Liver (tissue), 3 donors: ENCODE measurements at regions not wholly inside any gene's neighbourhood (a gene's known extent, or its start where the extent isn't known, plus 50 kb on each side); places are given as distances from the start of the nearest gene placed in this dataset.

ENCODE experiments used
- ATF3 ChIP-seq: IDR thresholded peaks from 2 replicates; pipeline ENCODE4 v1.6.1; 2016; ENCODE audit warnings: antibody characterized with exemption
- EGR1 ChIP-seq, 2 donors: IDR thresholded peaks; 2 replicates each; pipeline ENCODE4 v1.6.1; 2016 to 2018; ENCODE audit warnings: antibody characterized with exemption in 2 of 2, low read depth in 2 of 2
- FOXA1 ChIP-seq: IDR thresholded peaks from 2 replicates; pipeline ENCODE4 v1.6.1; 2016; ENCODE audit warnings: antibody characterized with exemption
- GABPA ChIP-seq, 2 donors: IDR thresholded peaks in 1 of 2; conservative IDR thresholded peaks in 1 of 2; 2 replicates each; pipeline ENCODE4 v1.6.1; 2016; ENCODE audit warnings: antibody characterized with exemption in 2 of 2, mild to moderate bottlenecking in 1 of 2, moderate library complexity in 1 of 2
- HNF4G ChIP-seq: IDR thresholded peaks from 2 replicates; pipeline ENCODE4 v1.6.1; 2016; ENCODE audit warnings: antibody characterized with exemption
- RAD21 ChIP-seq, 2 donors: IDR thresholded peaks; 2 replicates each; pipeline ENCODE4 v1.6.1; 2016; ENCODE audit warnings: antibody characterized with exemption in 2 of 2, mild to moderate bottlenecking in 2 of 2
- RXRA ChIP-seq, 2 donors: IDR thresholded peaks; 2 replicates each; pipeline ENCODE4 v1.6.1; 2017 to 2018; ENCODE audit warnings: antibody characterized with exemption in 2 of 2, mild to moderate bottlenecking in 1 of 2
- SP1 ChIP-seq: IDR thresholded peaks from 2 replicates; pipeline ENCODE4 v1.6.1; 2018; ENCODE audit warnings: antibody characterized with exemption, mild to moderate bottlenecking
- TAF1 ChIP-seq: conservative IDR thresholded peaks from 2 replicates; pipeline ENCODE4 v1.6.1; 2016; ENCODE audit warnings: antibody characterized with exemption, mild to moderate bottlenecking
- YY1 ChIP-seq: IDR thresholded peaks from 2 replicates; pipeline ENCODE4 v1.6.1; 2016; ENCODE audit warnings: antibody characterized with exemption, mild to moderate bottlenecking
- TF ChIP-seq, protein P1 (sequence below): fragments of 150-350 bp; IDR thresholded peaks from 2 replicates; pipeline ENCODE4 v1.5.1; 2017; ENCODE audit warnings: improper control_type of control experiment, low read depth, low read length; ENCODE audit not compliant: missing input control
- TF ChIP-seq, protein P2 (sequence below): IDR thresholded peaks from 2 replicates; pipeline ENCODE4 v1.6.1; 2016; ENCODE audit warnings: antibody characterized with exemption
- TF ChIP-seq, protein P3 (sequence below): IDR thresholded peaks from 2 replicates; pipeline ENCODE4 v1.6.1; 2016; ENCODE audit warnings: antibody characterized with exemption, mild to moderate bottlenecking
- donor health status: healthy.
- donor health status: healthy.

DNA sequence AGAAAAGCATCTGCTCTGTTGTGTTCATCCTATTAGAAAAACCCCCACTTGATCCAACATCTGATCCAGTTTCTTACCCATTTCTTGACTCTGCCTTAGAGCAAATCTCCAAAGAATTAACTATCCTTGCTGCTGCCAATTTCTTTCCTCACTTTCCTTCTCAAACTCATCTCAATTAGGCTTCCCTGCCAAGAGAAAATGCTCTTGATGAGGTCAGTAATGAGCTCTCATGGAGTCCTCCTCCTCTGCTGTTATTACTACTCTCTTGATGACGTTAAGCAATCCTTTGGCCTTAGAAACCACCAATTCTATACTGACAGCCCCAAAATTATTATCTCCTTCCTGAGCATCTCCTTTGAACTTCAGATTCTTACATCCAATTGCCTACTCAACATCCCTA, 162.0 kb upstream of the FAM13C start:
- TF ChIP-seq RXRA (IDR thresholded peaks at IDR 0.05) (no peak), ATF3 (no peak), SP1 (no peak), TAF1 (no peak), YY1 (no peak), EGR1 (IDR thresholded peaks at IDR 0.05; ENCODE audit: low read depth in 2 of 2) (no peak), FOXA1 (no peak), GABPA (IDR thresholded peaks at IDR 0.05 in 1 of 2, conservative IDR thresholded peaks at IDR 0.05 in 1 of 2) (no peak), HNF4G (no peak), RAD21 (IDR thresholded peaks at IDR 0.05) (no peak)
- TF ChIP-seq, protein P1, sequence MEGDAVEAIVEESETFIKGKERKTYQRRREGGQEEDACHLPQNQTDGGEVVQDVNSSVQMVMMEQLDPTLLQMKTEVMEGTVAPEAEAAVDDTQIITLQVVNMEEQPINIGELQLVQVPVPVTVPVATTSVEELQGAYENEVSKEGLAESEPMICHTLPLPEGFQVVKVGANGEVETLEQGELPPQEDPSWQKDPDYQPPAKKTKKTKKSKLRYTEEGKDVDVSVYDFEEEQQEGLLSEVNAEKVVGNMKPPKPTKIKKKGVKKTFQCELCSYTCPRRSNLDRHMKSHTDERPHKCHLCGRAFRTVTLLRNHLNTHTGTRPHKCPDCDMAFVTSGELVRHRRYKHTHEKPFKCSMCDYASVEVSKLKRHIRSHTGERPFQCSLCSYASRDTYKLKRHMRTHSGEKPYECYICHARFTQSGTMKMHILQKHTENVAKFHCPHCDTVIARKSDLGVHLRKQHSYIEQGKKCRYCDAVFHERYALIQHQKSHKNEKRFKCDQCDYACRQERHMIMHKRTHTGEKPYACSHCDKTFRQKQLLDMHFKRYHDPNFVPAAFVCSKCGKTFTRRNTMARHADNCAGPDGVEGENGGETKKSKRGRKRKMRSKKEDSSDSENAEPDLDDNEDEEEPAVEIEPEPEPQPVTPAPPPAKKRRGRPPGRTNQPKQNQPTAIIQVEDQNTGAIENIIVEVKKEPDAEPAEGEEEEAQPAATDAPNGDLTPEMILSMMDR, result no peak
- TF ChIP-seq, protein P2, sequence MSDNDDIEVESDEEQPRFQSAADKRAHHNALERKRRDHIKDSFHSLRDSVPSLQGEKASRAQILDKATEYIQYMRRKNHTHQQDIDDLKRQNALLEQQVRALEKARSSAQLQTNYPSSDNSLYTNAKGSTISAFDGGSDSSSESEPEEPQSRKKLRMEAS, result no peak
- TF ChIP-seq, protein P3, sequence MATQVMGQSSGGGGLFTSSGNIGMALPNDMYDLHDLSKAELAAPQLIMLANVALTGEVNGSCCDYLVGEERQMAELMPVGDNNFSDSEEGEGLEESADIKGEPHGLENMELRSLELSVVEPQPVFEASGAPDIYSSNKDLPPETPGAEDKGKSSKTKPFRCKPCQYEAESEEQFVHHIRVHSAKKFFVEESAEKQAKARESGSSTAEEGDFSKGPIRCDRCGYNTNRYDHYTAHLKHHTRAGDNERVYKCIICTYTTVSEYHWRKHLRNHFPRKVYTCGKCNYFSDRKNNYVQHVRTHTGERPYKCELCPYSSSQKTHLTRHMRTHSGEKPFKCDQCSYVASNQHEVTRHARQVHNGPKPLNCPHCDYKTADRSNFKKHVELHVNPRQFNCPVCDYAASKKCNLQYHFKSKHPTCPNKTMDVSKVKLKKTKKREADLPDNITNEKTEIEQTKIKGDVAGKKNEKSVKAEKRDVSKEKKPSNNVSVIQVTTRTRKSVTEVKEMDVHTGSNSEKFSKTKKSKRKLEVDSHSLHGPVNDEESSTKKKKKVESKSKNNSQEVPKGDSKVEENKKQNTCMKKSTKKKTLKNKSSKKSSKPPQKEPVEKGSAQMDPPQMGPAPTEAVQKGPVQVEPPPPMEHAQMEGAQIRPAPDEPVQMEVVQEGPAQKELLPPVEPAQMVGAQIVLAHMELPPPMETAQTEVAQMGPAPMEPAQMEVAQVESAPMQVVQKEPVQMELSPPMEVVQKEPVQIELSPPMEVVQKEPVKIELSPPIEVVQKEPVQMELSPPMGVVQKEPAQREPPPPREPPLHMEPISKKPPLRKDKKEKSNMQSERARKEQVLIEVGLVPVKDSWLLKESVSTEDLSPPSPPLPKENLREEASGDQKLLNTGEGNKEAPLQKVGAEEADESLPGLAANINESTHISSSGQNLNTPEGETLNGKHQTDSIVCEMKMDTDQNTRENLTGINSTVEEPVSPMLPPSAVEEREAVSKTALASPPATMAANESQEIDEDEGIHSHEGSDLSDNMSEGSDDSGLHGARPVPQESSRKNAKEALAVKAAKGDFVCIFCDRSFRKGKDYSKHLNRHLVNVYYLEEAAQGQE, result no peak
